ENCODE measurements at regions not wholly inside any gene's neighbourhood (a gene's known extent, or its start where the extent isn't known, plus 50 kb on each side); places are given as distances from the start of the nearest gene placed in this dataset.

DNA sequence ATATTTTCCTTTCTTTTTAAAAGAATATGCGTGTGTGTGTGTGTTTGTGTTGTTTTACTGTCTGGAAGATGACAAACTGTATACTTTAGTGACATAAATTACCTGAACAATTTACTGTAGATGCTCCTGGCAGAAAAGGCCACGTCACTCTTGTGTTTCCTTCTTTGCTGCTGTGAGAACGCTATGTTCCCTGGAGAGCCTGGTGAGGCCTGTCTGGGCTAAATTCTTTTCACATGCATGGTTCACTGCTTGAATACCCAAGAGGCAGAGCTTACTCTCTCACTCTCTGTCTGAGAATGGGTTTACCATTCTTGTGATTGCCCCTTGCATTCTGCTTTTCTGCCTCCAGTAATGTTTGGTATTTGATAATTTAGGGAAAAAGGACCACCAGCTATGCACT lies 64.3 kb downstream of the EDN1 start:
- H2BK5ac ChIP-seq (ENCODE audit: insufficient read length, low read length): no peak overlapping the region
- H3K18ac ChIP-seq (ENCODE audit: insufficient read length, low read depth, low read length): no peak overlapping the region
- Mint-ChIP-seq H3K4me3 (no peak overlapping the region), H3K4me1 (peaks cover 35 to 42% of the 10 kb centered on the region in 2 experiments), H3K9me3 (peaks cover 37 to 39% of the 10 kb centered on the region in 2 experiments), H3K27ac (peak overlapping the region; percentile 87 to 95 (median 93); a peak in 5 of 7 replicates), H3K27me3 (ENCODE audit: low read depth) (no peaks in the 10 kb centered on the region; the same call in 1 of the 2 replicates), H3K36me3 (ENCODE audit: insufficient read depth in 1 of 3, low read depth in 3 of 3) (peaks cover 25 to 38% (median 32%) of the 10 kb centered on the region in 3 experiments)
- no peak overlapping the region for H3T11ph ChIP-seq (ENCODE audit: low read length)
- WGBS (ENCODE audit: extremely low coverage, insufficient read length, low lambda C conversion rate): no CpG with 5 or more reads among the region's 3 CpGs
- no peaks in the 10 kb centered on the region for H4K20me1 ChIP-seq (ENCODE audit: control insufficient read depth, insufficient read depth, insufficient read length)
- H3K9me3 ChIP-seq (ENCODE audit: control insufficient read depth, low read depth, low read length): peaks cover 12% of the 10 kb centered on the region
- TF ChIP-seq, protein P1, sequence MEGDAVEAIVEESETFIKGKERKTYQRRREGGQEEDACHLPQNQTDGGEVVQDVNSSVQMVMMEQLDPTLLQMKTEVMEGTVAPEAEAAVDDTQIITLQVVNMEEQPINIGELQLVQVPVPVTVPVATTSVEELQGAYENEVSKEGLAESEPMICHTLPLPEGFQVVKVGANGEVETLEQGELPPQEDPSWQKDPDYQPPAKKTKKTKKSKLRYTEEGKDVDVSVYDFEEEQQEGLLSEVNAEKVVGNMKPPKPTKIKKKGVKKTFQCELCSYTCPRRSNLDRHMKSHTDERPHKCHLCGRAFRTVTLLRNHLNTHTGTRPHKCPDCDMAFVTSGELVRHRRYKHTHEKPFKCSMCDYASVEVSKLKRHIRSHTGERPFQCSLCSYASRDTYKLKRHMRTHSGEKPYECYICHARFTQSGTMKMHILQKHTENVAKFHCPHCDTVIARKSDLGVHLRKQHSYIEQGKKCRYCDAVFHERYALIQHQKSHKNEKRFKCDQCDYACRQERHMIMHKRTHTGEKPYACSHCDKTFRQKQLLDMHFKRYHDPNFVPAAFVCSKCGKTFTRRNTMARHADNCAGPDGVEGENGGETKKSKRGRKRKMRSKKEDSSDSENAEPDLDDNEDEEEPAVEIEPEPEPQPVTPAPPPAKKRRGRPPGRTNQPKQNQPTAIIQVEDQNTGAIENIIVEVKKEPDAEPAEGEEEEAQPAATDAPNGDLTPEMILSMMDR (conservative IDR thresholded peaks at IDR 0.05): no peak
- no peaks in the 10 kb centered on the region for H3K79me2 ChIP-seq (ENCODE audit: insufficient read depth, low read length)
- no peak overlapping the region for H3K4me2 ChIP-seq (ENCODE audit: insufficient read depth, insufficient read length, low read length)
- H2BK12ac ChIP-seq (ENCODE audit: insufficient read length, low read depth, low read length): no peak overlapping the region
- H3K4ac ChIP-seq (ENCODE audit: low read depth, low read length): no peak overlapping the region
- no peaks in the 10 kb centered on the region for H3K79me1 ChIP-seq (ENCODE audit: insufficient read depth, low read depth, low read length, poor library complexity, severe bottlenecking)
- no peak overlapping the region for H4K91ac ChIP-seq (ENCODE audit: insufficient read length, low read depth, low read length)
- H3K4me1 ChIP-seq (ENCODE audit: insufficient read depth, low read length): 0 out of 2 replicates have a peak, but pooled peaks cover 4% of the 10 kb centered on the region
- no peak overlapping the region for H2BK15ac ChIP-seq (ENCODE audit: low read depth, low read length)
- H3K14ac ChIP-seq (ENCODE audit: insufficient read depth, low read length): no peak overlapping the region
- H4K8ac ChIP-seq (replicated peaks; ENCODE audit: insufficient read length, low read depth, low read length): no peak overlapping the region
- no peak overlapping the region for H3K23ac ChIP-seq (ENCODE audit: insufficient read length, low read depth, low read length)
- H3K27me3 ChIP-seq (ENCODE audit: insufficient read depth, low read length): no peaks in the 10 kb centered on the region
- H3K56ac ChIP-seq (ENCODE audit: insufficient read length, low read depth, low read length): no peak overlapping the region
- H3K9ac ChIP-seq (ENCODE audit: extremely low read depth, insufficient read length, low read length): no peak overlapping the region
- no peak overlapping the region for H3K27ac ChIP-seq (ENCODE audit: insufficient read length, low read depth, low read length)
- no peak overlapping the region for H4K5ac ChIP-seq (ENCODE audit: insufficient read length, low read depth, low read length)
- no peak overlapping the region for H2BK120ac ChIP-seq (ENCODE audit: low read depth, low read length, poor library complexity, severe bottlenecking)
- no peak overlapping the region for H2AK5ac ChIP-seq (ENCODE audit: insufficient read length, low read length)
- DNase-seq: peak; percentile 63
- no peak overlapping the region for H2AFZ ChIP-seq (ENCODE audit: low read length)
- H2BK20ac ChIP-seq (ENCODE audit: low read depth, low read length, poor library complexity, severe bottlenecking): no peak overlapping the region
- no peaks in the 10 kb centered on the region for H3K23me2 ChIP-seq (ENCODE audit: insufficient read length, low read depth, low read length, poor library complexity, severe bottlenecking)

Measured in H9 (cell line).